Fibroblast of lung (primary cell): ENCODE measurements at regions not wholly inside any gene's neighbourhood (a gene's known extent, or its start where the extent isn't known, plus 50 kb on each side); places are given as distances from the start of the nearest gene placed in this dataset.
A peak's percentile ranks its signal among the peaks of the same experiment; 100 is the strongest.

ENCODE experiments used
- DNase-seq, 2 donors: peaks; one replicate each; pipeline versions ENCODE4 v3.0.0 to v3.0.0-alpha.2; 2010; ENCODE audit warnings: low read depth in 2 of 2
- H2AFZ ChIP-seq: 2 replicates; pipeline ENCODE4 v1.5.1; 2012; ENCODE audit warnings: low read length, control low read depth, inconsistent platforms
- H3K27ac ChIP-seq: 2 replicates; pipeline ENCODE4 v1.5.1; 2011; ENCODE audit warnings: low read length, control low read depth; ENCODE audit not compliant: insufficient read depth
- H3K27me3 ChIP-seq: 2 replicates; pipeline ENCODE4 v1.5.1; 2011; ENCODE audit warnings: mild to moderate bottlenecking, low read length; ENCODE audit not compliant: control insufficient read depth, insufficient read depth
- H3K36me3 ChIP-seq: 2 replicates; pipeline ENCODE4 v1.5.1; 2011; ENCODE audit warnings: low read length; ENCODE audit not compliant: control insufficient read depth, insufficient read depth
- H3K4me1 ChIP-seq: 2 replicates; pipeline ENCODE4 v1.5.1; 2011; ENCODE audit warnings: low read length; ENCODE audit not compliant: control insufficient read depth, insufficient read depth; ENCODE audit errors: extremely low read depth
- H3K4me2 ChIP-seq: 2 replicates; pipeline ENCODE4 v1.5.1; 2011; ENCODE audit warnings: low read length, control low read depth; ENCODE audit not compliant: insufficient read depth; ENCODE audit errors: extremely low read depth
- H3K4me3 ChIP-seq, 4 experiments: fragments of 200-600 bp in 1 of 4; sonication (generic) in 1 of 4; replicated peaks in 1 of 4; 2 replicates each; pipeline ENCODE4 v1.5.1; 2011 to 2016; ENCODE audit warnings: low read length in 4 of 4, low read depth in 3 of 4, mild to moderate bottlenecking in 3 of 4, control low read depth in 2 of 4, inconsistent platforms in 1 of 4, mixed read lengths in 1 of 4; ENCODE audit not compliant: insufficient read depth in 1 of 4; ENCODE audit errors: control extremely low read depth in 1 of 4
- H3K79me2 ChIP-seq: 2 replicates; pipeline ENCODE4 v1.5.1; 2012; ENCODE audit warnings: mild to moderate bottlenecking, low read length, inconsistent platforms; ENCODE audit not compliant: control insufficient read depth, insufficient read depth
- H3K9ac ChIP-seq: 2 replicates; pipeline ENCODE4 v1.5.1; 2011; ENCODE audit warnings: mild to moderate bottlenecking, low read length, control low read depth; ENCODE audit not compliant: insufficient read depth
- H3K9me3 ChIP-seq: 2 replicates; pipeline ENCODE4 v1.5.1; 2012; ENCODE audit warnings: low read depth, low read length; ENCODE audit not compliant: control insufficient read depth, insufficient read depth
- H4K20me1 ChIP-seq: 2 replicates; pipeline ENCODE4 v1.5.1; 2011; ENCODE audit warnings: low read length; ENCODE audit not compliant: control insufficient read depth, insufficient read depth; ENCODE audit errors: extremely low read depth
- EZH2 ChIP-seq: IDR thresholded peaks from 2 replicates; pipeline ENCODE4 v1.5.1; 2012; ENCODE audit warnings: low read length, control low read depth, mild to moderate bottlenecking; ENCODE audit errors: missing control alignments
- TF ChIP-seq, protein P1 (sequence below), 2 donors: IDR thresholded peaks in 1 of 2; conservative IDR thresholded peaks in 1 of 2; 1 replicate in 1 of 2; 2 replicates in 1 of 2; pipeline ENCODE4 v1.5.1; 2011 to 2012; ENCODE audit warnings: low read length in 2 of 2, control low read depth in 1 of 2, inconsistent platforms in 1 of 2, low read depth in 1 of 2, mild to moderate bottlenecking in 1 of 2

DNA sequence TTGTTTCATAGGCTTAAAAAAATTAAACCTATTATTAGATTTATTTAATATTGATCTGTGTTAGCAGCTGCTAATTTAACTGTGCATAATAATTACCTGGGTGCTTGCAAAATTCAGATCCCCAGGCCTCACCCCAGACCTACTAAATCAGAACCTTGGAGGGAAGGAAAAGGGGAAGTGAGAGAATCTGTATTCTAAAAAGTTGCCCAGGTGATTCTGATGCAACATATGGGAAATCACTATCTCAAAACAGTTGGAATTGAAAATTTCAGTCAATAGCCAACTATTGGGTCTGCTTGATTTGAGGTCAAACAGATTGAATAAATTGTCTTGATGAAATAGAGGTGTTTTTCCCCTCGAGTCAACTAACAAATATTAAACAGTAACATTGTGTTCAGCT, 538.5 kb upstream of the ADAMTS9 start:
- H3K4me3 ChIP-seq: no peak overlapping the region
- H3K27ac ChIP-seq: no peak overlapping the region
- H3K4me2 ChIP-seq: no peak overlapping the region
- no peaks in the 10 kb centered on the region for H3K36me3 ChIP-seq
- no peak for DNase-seq
- no peak overlapping the region for H3K9ac ChIP-seq
- no peaks in the 10 kb centered on the region for H3K9me3 ChIP-seq
- H3K4me1 ChIP-seq: no peaks in the 10 kb centered on the region
- H3K27me3 ChIP-seq: no peaks in the 10 kb centered on the region
- TF ChIP-seq EZH2: no peak
- TF ChIP-seq, protein P1, sequence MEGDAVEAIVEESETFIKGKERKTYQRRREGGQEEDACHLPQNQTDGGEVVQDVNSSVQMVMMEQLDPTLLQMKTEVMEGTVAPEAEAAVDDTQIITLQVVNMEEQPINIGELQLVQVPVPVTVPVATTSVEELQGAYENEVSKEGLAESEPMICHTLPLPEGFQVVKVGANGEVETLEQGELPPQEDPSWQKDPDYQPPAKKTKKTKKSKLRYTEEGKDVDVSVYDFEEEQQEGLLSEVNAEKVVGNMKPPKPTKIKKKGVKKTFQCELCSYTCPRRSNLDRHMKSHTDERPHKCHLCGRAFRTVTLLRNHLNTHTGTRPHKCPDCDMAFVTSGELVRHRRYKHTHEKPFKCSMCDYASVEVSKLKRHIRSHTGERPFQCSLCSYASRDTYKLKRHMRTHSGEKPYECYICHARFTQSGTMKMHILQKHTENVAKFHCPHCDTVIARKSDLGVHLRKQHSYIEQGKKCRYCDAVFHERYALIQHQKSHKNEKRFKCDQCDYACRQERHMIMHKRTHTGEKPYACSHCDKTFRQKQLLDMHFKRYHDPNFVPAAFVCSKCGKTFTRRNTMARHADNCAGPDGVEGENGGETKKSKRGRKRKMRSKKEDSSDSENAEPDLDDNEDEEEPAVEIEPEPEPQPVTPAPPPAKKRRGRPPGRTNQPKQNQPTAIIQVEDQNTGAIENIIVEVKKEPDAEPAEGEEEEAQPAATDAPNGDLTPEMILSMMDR (conservative IDR thresholded peaks at IDR 0.05 in 1 of 2, IDR thresholded peaks at IDR 0.05 in 1 of 2; ENCODE audit: low read depth in 1 of 2, low read length in 2 of 2): no peak
- no peak overlapping the region for H2AFZ ChIP-seq
- no peaks in the 10 kb centered on the region for H3K79me2 ChIP-seq
- H4K20me1 ChIP-seq: no peaks in the 10 kb centered on the region

DNA sequence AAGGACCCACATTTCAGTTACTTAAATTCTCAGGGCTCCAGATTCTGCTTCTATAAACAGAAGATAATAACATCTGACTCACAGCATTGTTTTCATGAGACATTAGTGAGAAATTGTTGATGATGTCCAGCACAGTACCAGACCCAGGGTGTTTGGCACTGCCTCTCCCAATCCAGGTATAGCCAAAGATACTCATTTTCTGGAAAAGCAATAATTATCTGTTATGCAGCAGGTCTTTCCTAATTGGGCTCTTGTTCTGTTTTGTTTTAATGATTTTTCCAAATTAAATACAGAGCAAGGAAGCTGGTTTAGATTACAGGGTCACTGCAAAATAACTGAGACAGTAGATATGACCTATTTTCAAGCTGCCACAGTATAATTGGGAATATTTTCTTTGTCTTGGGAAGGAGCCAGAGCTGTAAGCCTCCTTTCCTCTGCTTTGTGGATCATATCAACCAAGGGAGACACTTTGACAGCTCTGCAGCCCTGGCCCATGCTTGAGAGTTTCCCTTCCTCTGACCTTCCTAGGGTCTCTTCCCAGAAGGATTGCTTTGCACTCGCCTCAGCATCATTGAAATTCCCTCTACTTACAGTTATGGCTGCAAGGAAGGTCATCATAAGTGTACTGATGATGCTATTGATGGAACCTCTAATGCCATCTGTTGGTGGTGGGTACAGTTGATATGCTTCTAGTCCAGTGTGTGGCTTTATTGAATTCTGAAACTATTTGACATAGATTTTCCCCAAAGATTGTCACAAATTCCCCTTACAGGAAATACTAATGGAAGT, 522.4 kb upstream of the ADAMTS9 start:
- no peaks in the 10 kb centered on the region for H3K4me1 ChIP-seq
- no peaks in the 10 kb centered on the region for H4K20me1 ChIP-seq
- no peak overlapping the region for H2AFZ ChIP-seq
- H3K36me3 ChIP-seq: no peaks in the 10 kb centered on the region
- TF ChIP-seq, protein P1 (conservative IDR thresholded peaks at IDR 0.05 in 1 of 2, IDR thresholded peaks at IDR 0.05 in 1 of 2; ENCODE audit: low read depth in 1 of 2, low read length in 2 of 2): no peak
- TF ChIP-seq EZH2: no peak
- H3K9ac ChIP-seq: no peak overlapping the region
- H3K79me2 ChIP-seq: no peaks in the 10 kb centered on the region
- H3K27me3 ChIP-seq: no peaks in the 10 kb centered on the region
- H3K4me2 ChIP-seq: no peak overlapping the region
- H3K27ac ChIP-seq: no peak overlapping the region
- DNase-seq: peak in 1 of 2 donors; percentile 15
- no peaks in the 10 kb centered on the region for H3K9me3 ChIP-seq
- H3K4me3 ChIP-seq: no peak overlapping the region

DNA sequence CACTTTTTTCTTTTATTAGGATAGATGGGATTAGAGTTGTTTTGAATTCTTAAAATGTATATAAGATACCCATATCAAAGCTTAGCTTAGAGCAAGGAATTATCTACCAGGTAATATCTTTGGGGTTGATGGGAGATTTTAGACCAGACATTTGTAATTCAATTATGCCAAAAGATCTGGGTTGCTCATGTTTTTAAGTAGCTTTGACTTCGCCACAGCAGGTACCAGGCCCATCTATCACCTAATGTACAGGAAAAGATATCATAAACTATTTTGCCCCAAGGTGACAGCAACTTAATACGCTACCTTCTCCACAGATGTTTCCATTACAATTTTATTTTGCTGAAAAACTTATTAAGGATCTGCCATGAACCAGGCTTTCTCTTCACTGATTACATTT, 514.6 kb upstream of the ADAMTS9 start:
- H3K4me3 ChIP-seq: no peak overlapping the region
- no peak for TF ChIP-seq EZH2
- TF ChIP-seq, protein P1 (conservative IDR thresholded peaks at IDR 0.05 in 1 of 2, IDR thresholded peaks at IDR 0.05 in 1 of 2; ENCODE audit: low read depth in 1 of 2, low read length in 2 of 2): no peak
- H3K4me1 ChIP-seq: no peaks in the 10 kb centered on the region
- H4K20me1 ChIP-seq: no peaks in the 10 kb centered on the region
- no peak overlapping the region for H3K4me2 ChIP-seq
- no peaks in the 10 kb centered on the region for H3K9me3 ChIP-seq
- H3K27ac ChIP-seq: no peak overlapping the region
- no peak overlapping the region for H2AFZ ChIP-seq
- H3K79me2 ChIP-seq: no peaks in the 10 kb centered on the region
- H3K9ac ChIP-seq: no peak overlapping the region
- H3K36me3 ChIP-seq: no peaks in the 10 kb centered on the region
- no peak for DNase-seq
- no peaks in the 10 kb centered on the region for H3K27me3 ChIP-seq
